HepG2 (cell line): ENCODE measurements at regions not wholly inside any gene's neighbourhood (a gene's known extent, or its start where the extent isn't known, plus 50 kb on each side); places are given as distances from the start of the nearest gene placed in this dataset.

ENCODE experiments used
- CHD4 ChIP-seq: fragments of 200-600 bp; sonication (generic); IDR thresholded peaks from 2 replicates; pipeline ENCODE4 v1.7.0; 2017; ENCODE audit warnings: mild to moderate bottlenecking, low read length, borderline replicate concordance
- ELF3 ChIP-seq: IDR thresholded peaks from 2 replicates; pipeline ENCODE4 v1.6.1; 2016; ENCODE audit warnings: missing genetic modification reagents, missing compliant biosample characterization
- ZNF276 ChIP-seq: sonication (generic); formaldehyde crosslinking; IDR thresholded peaks from 2 replicates; pipeline ENCODE4 v1.4.0; 2020; ENCODE audit warnings: mild to moderate bottlenecking, low read depth, missing genetic modification reagents
- ZNF615 ChIP-seq: sonication (generic); formaldehyde crosslinking; IDR thresholded peaks from 2 replicates; pipeline ENCODE4 v1.5.0; 2020; ENCODE audit warnings: mild to moderate bottlenecking, missing genetic modification reagents, borderline replicate concordance
- TF ChIP-seq, protein P1 (sequence below), 2 experiments: fragments of 450-650 bp in 1 of 2; sonication (generic) in 1 of 2; formaldehyde crosslinking in 1 of 2; IDR thresholded peaks; 2 replicates each; pipeline versions ENCODE4 v1.6.1 to v1.8.0; 2016 to 2022; ENCODE audit warnings: antibody characterized with exemption in 1 of 2, mild to moderate bottlenecking in 1 of 2, missing genetic modification reagents in 1 of 2

DNA sequence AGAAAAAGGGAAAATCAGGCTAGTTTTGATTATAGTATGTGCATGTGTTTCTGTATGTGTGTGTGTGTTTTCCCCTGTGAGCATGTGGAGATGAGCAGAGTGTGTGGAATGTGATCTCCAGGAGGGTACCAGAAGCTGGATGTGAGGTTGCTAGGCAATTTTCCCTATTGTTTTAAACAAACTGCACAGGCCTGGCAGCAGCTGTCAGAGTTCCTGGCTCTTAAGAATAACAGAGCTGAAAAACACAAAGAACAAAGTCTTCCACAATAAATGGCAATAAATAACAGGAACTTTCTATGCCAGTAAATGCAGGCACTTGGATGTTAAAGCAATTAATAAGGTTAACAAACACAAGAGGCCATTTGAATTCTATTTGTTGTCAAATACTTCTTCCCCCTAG lies 344.6 kb upstream of the CTSO start (continued):
- TF ChIP-seq, protein P1, sequence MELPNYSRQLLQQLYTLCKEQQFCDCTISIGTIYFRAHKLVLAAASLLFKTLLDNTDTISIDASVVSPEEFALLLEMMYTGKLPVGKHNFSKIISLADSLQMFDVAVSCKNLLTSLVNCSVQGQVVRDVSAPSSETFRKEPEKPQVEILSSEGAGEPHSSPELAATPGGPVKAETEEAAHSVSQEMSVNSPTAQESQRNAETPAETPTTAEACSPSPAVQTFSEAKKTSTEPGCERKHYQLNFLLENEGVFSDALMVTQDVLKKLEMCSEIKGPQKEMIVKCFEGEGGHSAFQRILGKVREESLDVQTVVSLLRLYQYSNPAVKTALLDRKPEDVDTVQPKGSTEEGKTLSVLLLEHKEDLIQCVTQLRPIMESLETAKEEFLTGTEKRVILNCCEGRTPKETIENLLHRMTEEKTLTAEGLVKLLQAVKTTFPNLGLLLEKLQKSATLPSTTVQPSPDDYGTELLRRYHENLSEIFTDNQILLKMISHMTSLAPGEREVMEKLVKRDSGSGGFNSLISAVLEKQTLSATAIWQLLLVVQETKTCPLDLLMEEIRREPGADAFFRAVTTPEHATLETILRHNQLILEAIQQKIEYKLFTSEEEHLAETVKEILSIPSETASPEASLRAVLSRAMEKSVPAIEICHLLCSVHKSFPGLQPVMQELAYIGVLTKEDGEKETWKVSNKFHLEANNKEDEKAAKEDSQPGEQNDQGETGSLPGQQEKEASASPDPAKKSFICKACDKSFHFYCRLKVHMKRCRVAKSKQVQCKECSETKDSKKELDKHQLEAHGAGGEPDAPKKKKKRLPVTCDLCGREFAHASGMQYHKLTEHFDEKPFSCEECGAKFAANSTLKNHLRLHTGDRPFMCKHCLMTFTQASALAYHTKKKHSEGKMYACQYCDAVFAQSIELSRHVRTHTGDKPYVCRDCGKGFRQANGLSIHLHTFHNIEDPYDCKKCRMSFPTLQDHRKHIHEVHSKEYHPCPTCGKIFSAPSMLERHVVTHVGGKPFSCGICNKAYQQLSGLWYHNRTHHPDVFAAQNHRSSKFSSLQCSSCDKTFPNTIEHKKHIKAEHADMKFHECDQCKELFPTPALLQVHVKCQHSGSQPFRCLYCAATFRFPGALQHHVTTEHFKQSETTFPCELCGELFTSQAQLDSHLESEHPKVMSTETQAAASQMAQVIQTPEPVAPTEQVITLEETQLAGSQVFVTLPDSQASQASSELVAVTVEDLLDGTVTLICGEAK (IDR thresholded peaks at IDR 0.05) = no peak
- TF ChIP-seq, protein P1 (CRISPR knock-in tag; IDR thresholded peaks at IDR 0.05) = no peak
- no peak for TF ChIP-seq ZNF615 (CRISPR knock-in tag)
- TF ChIP-seq CHD4 = no peak
- TF ChIP-seq ELF3 (CRISPR knock-in tag) = no peak
- no peak for TF ChIP-seq ZNF276 (CRISPR knock-in tag)
